GM12865 (cell line): ENCODE measurements at regions not wholly inside any gene's neighbourhood (a gene's known extent, or its start where the extent isn't known, plus 50 kb on each side); places are given as distances from the start of the nearest gene placed in this dataset.
A peak's percentile ranks its signal among the peaks of the same experiment; 100 is the strongest.

Source experiments
- DNase-seq: peaks from one replicate; pipeline ENCODE4 v3.0.0; 2010; ENCODE audit warnings: low read depth
- H3K4me3 ChIP-seq: 2 replicates; pipeline ENCODE4 v1.5.1; 2011; ENCODE audit warnings: mild to moderate bottlenecking, low read depth, low read length, control low read depth
- CTCF ChIP-seq: IDR thresholded peaks from 2 replicates; pipeline ENCODE4 v1.5.1; 2011; ENCODE audit warnings: low read length, control low read depth, low read depth, inconsistent platforms; ENCODE audit not compliant: insufficient read depth; ENCODE audit errors: missing control alignments

- DNase-seq: no peak
- TF ChIP-seq CTCF: no peak
- no peak overlapping the region for H3K4me3 ChIP-seq
These were observed 962.9 kb upstream of the SLC35B3 start for GRCh38 chr6:9398071-9398766.

DNA sequence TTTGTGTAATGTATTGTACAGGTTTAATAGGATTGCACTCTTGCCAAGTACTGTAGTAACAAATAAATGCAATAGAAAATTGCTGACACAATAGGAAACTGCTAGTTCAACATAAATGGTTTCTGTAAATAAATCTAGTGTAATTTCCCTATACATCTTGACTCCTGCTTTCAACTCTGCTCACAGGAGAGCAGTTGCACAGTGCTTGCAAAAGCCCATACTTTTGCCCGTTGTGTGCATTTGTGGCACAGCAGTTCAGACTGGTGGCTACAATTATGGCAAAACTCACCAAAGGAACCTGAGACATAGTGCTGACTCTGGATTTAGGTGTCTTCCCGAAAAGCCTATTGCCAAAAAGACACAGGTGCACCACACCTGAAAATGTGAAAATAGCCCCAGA, 953.3 kb upstream of the SLC35B3 start:
- TF ChIP-seq CTCF: no peak
- DNase-seq: no peak
- no peak overlapping the region for H3K4me3 ChIP-seq

DNA sequence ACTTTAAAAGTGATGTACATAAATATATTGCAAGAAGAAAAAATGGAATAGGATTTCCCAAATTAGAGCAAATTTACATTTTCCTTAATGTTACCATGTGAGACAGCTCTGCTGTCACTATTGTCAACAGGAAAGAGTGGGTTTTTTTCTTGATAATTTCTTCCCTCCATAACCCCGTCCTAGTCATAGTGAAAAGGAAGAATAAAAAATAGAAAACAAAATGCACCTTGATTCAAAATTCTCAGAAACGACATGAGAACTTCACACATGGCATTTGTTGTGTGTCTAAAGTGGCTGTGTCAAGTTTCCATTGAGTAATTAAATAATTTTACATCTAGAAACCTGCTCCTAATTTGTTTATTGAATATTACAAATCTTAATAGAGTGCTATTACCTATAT, 945.2 kb upstream of the SLC35B3 start:
- no peak for DNase-seq
- H3K4me3 ChIP-seq: no peak overlapping the region
- no peak for TF ChIP-seq CTCF

- DNase-seq: no peak
- no peak for TF ChIP-seq CTCF
- H3K4me3 ChIP-seq: no peak overlapping the region
These were observed 938.0 kb upstream of the SLC35B3 start for GRCh38 chr6:9373308-9373707.

DNA sequence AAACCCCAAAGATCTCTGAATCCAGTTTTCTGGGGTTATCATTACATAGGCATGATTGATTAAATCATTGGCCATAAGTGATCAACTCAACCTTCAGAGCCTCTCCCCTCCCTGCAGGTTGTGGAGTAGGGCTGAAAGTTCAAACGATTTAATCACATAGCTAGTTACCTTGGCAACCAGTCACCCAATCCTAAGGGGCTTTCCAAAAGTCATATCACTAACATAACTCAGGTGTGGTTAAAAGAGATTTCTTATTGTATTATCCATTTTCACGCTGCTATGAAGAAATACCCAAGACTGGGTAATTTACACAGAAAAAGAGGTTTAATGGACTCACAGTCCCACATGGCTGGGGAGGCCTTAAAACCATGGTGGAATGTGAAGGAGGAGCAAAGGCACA, 935.1 kb upstream of the SLC35B3 start:
- H3K4me3 ChIP-seq: no peak overlapping the region
- no peak for TF ChIP-seq CTCF
- DNase-seq: peak; percentile 32

DNA sequence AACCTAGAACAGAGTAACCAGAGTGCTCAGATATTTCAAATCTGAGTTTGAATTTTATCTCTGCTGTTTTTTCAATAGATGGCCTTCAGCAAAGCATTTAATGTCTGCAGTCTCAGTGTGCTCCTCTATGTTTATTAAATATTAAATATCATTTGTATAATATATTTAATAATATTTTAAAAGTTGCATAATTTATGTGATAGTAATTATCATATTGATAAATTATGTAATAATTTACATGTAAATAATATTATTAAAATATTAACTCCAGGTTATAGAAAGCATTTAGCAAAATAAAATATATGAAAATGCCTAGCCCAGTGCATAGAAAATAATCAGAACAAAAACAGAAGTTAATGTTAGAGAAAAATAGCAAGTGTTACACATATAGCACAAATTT, 930.0 kb upstream of the SLC35B3 start:
- H3K4me3 ChIP-seq: no peak overlapping the region
- DNase-seq: no peak
- no peak for TF ChIP-seq CTCF

- no peak for DNase-seq
- H3K4me3 ChIP-seq: no peak overlapping the region
- TF ChIP-seq CTCF: no peak
These were observed 926.4 kb upstream of the SLC35B3 start for GRCh38 chr6:9361749-9362148.
